KMS-11 (cell line): ENCODE measurements at regions not wholly inside any gene's neighbourhood (a gene's known extent, or its start where the extent isn't known, plus 50 kb on each side); places are given as distances from the start of the nearest gene placed in this dataset.
A peak's percentile ranks its signal among the peaks of the same experiment; 100 is the strongest.

Experiments used
- H2AFZ ChIP-seq: fragments of 200-600 bp; sonication (generic); 2 replicates; pipeline ENCODE4 v1.6.1; 2016; ENCODE audit warnings: antibody characterized with exemption, mixed run types, low read depth
- H3K27ac ChIP-seq: fragments of 200-600 bp; sonication (generic); 2 replicates; pipeline ENCODE4 v1.6.1; 2016; ENCODE audit warnings: mild to moderate bottlenecking, mixed run types
- H3K27me3 ChIP-seq: fragments of 200-600 bp; sonication (generic); 2 replicates; pipeline ENCODE4 v1.6.1; 2017; ENCODE audit warnings: mild to moderate bottlenecking, low read depth, mixed run types, moderate library complexity; ENCODE audit not compliant: insufficient read depth
- H3K36me3 ChIP-seq: fragments of 200-600 bp; sonication (generic); 2 replicates; pipeline ENCODE4 v1.6.1; 2017; ENCODE audit warnings: mild to moderate bottlenecking, mixed run types; ENCODE audit not compliant: insufficient read depth
- H3K4me1 ChIP-seq: fragments of 200-600 bp; sonication (generic); 2 replicates; pipeline ENCODE4 v1.6.1; 2016; ENCODE audit warnings: mild to moderate bottlenecking, low read depth, mixed run types; ENCODE audit not compliant: poor library complexity, severe bottlenecking
- H3K4me2 ChIP-seq: fragments of 200-600 bp; sonication (generic); 2 replicates; pipeline ENCODE4 v1.7.0; 2016; ENCODE audit warnings: mild to moderate bottlenecking, mixed run types
- H3K4me3 ChIP-seq: fragments of 200-600 bp; sonication (generic); IDR thresholded peaks from 2 replicates; pipeline ENCODE4 v1.6.1; 2017; ENCODE audit warnings: low read depth, low read length, mixed read lengths; ENCODE audit not compliant: insufficient read depth
- H3K79me2 ChIP-seq: fragments of 200-600 bp; sonication (generic); 2 replicates; pipeline ENCODE4 v1.6.1; 2016; ENCODE audit warnings: low read depth, mixed run types; ENCODE audit not compliant: insufficient read depth
- H3K9ac ChIP-seq: fragments of 200-600 bp; sonication (generic); 2 replicates; pipeline ENCODE4 v1.6.1; 2016; ENCODE audit warnings: mild to moderate bottlenecking, mixed run types
- H4K20me1 ChIP-seq: fragments of 200-600 bp; sonication (generic); 2 replicates; pipeline ENCODE4 v1.6.1; 2016; ENCODE audit warnings: mild to moderate bottlenecking, mixed run types; ENCODE audit not compliant: insufficient read depth
- CTCF ChIP-seq: fragments of 200-600 bp; sonication (generic); conservative IDR thresholded peaks from 2 replicates; pipeline ENCODE4 v1.6.1; 2017; ENCODE audit warnings: low read depth, mild to moderate bottlenecking, antibody characterized with exemption, low read length, moderate library complexity, mixed read lengths

GRCh38 chr6:137962725-137963124 is 95.7 kb downstream of the TNFAIP3 start:
- no peaks in the 10 kb centered on the region for H3K36me3 ChIP-seq
- no peak overlapping the region for H3K9ac ChIP-seq
- no peaks in the 10 kb centered on the region for H3K27me3 ChIP-seq
- peaks cover 23% of the 10 kb centered on the region for H3K4me1 ChIP-seq
- no peak overlapping the region for H2AFZ ChIP-seq
- TF ChIP-seq CTCF, result no peak
- H4K20me1 ChIP-seq, result no peaks in the 10 kb centered on the region
- no peak overlapping the region for H3K4me3 ChIP-seq
- no peak overlapping the region for H3K27ac ChIP-seq
- H3K4me2 ChIP-seq, result no peak overlapping the region
- no peaks in the 10 kb centered on the region for H3K79me2 ChIP-seq

- Histone ChIP-seq H3K4me2 (peak overlapping the region; percentile 49), H3K79me2 (no peaks in the 10 kb centered on the region), H3K4me1 (peaks cover 38% of the 10 kb centered on the region), H3K36me3 (no peaks in the 10 kb centered on the region), H3K27ac (no peak overlapping the region), H3K9ac (no peak overlapping the region), H3K4me3 (no peak overlapping the region), H2AFZ (peak overlapping the region; percentile 34; the same call in 1 of the 2 replicates), H3K27me3 (no peaks in the 10 kb centered on the region), H4K20me1 (no peaks in the 10 kb centered on the region)
- TF ChIP-seq CTCF, result no peak
Observed at GRCh38 chr6:137964876-137965275, 97.8 kb downstream of the TNFAIP3 start.

- no peaks in the 10 kb centered on the region for H3K27me3 ChIP-seq
- no peak for TF ChIP-seq CTCF
- H3K4me2 ChIP-seq, result peak overlapping the region; percentile 44; the same call in 1 of the 2 replicates
- H3K27ac ChIP-seq, result no peak overlapping the region
- peaks cover 38% of the 10 kb centered on the region for H3K4me1 ChIP-seq
- no peak overlapping the region for H3K9ac ChIP-seq
- no peaks in the 10 kb centered on the region for H3K79me2 ChIP-seq
- no peak overlapping the region for H3K4me3 ChIP-seq
- H4K20me1 ChIP-seq, result no peaks in the 10 kb centered on the region
- H3K36me3 ChIP-seq, result no peaks in the 10 kb centered on the region
- H2AFZ ChIP-seq, result no peak overlapping the region
Observed at GRCh38 chr6:137967689-137968454, 100.8 kb downstream of the TNFAIP3 start.

- H2AFZ ChIP-seq, result no peak overlapping the region
- no peak overlapping the region for H3K9ac ChIP-seq
- no peak overlapping the region for H3K27ac ChIP-seq
- H3K36me3 ChIP-seq, result no peaks in the 10 kb centered on the region
- peaks cover 38% of the 10 kb centered on the region for H3K4me1 ChIP-seq
- no peaks in the 10 kb centered on the region for H3K27me3 ChIP-seq
- no peak overlapping the region for H3K4me3 ChIP-seq
- H4K20me1 ChIP-seq, result no peaks in the 10 kb centered on the region
- TF ChIP-seq CTCF, result no peak
- H3K79me2 ChIP-seq, result no peaks in the 10 kb centered on the region
- peak overlapping the region; percentile 44; the same call in 1 of the 2 replicates for H3K4me2 ChIP-seq
Observed at GRCh38 chr6:137968455-137968804, 101.4 kb downstream of the TNFAIP3 start.
